ENCODE measurements at regions not wholly inside any gene's neighbourhood (a gene's known extent, or its start where the extent isn't known, plus 50 kb on each side); places are given as distances from the start of the nearest gene placed in this dataset.

- TF ChIP-seq POLR2A (IDR thresholded peaks at IDR 0.05) (no peak), CTCF (IDR thresholded peaks at IDR 0.05) (no peak), EP300 (IDR thresholded peaks at IDR 0.05) (no peak)
These were observed 404.6 kb upstream of the ARRDC3 start for GRCh38 chr5:91787718-91788117.
